LNCaP clone FGC (cell line): ENCODE measurements at regions not wholly inside any gene's neighbourhood (a gene's known extent, or its start where the extent isn't known, plus 50 kb on each side); places are given as distances from the start of the nearest gene placed in this dataset.

Source experiments
- DNase-seq: peaks from one replicate; pipeline ENCODE4 v3.0.0-alpha.2; 2011; ENCODE audit warnings: low read depth
- H3K4me3 ChIP-seq: 2 replicates; pipeline ENCODE4 v1.5.1; 2011; ENCODE audit warnings: mild to moderate bottlenecking, low read depth, low read length, control low read depth
- TF ChIP-seq, protein P1 (sequence below): IDR thresholded peaks from 2 replicates; pipeline ENCODE4 v1.5.1; 2012; ENCODE audit warnings: mild to moderate bottlenecking; ENCODE audit not compliant: control insufficient read depth, insufficient read depth; ENCODE audit errors: extremely low read depth

DNA sequence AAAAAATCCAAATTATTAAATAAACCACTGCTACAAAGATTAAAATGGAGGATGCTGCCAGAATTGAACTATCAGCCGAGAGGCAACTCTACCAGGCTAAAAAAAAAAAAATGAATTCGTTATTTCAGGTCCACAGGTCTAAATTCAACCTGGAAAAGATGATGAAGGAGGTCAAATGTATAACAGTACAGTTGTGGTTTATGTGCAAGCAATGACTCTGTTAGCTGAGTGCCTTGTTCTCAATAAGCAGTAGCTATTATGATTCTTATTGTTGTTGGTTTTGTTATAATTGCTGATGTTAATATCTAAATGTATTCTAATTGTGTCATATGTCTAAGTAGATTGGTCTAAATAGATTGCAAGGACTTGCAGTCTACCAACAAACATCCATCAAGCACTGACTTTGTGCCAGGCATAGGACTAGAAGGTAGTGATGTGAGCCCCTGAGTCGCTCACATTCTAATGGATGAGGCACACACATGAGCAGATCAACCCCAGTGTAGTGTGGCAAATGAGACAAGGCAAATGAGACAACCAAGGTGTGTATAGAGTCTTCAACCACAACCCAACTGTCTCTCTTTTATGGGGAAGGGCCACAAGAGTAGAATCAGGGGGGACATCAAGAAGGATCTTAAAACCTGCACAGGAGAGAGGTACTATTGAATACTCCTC, 77.0 kb upstream of the PLEKHG7 start:
- no peak overlapping the region for H3K4me3 ChIP-seq
- TF ChIP-seq, protein P1, sequence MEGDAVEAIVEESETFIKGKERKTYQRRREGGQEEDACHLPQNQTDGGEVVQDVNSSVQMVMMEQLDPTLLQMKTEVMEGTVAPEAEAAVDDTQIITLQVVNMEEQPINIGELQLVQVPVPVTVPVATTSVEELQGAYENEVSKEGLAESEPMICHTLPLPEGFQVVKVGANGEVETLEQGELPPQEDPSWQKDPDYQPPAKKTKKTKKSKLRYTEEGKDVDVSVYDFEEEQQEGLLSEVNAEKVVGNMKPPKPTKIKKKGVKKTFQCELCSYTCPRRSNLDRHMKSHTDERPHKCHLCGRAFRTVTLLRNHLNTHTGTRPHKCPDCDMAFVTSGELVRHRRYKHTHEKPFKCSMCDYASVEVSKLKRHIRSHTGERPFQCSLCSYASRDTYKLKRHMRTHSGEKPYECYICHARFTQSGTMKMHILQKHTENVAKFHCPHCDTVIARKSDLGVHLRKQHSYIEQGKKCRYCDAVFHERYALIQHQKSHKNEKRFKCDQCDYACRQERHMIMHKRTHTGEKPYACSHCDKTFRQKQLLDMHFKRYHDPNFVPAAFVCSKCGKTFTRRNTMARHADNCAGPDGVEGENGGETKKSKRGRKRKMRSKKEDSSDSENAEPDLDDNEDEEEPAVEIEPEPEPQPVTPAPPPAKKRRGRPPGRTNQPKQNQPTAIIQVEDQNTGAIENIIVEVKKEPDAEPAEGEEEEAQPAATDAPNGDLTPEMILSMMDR = no peak
- no peak for DNase-seq

GRCh38 chr12:92624236-92624635, 78.6 kb upstream of the PLEKHG7 start:
- TF ChIP-seq, protein P1 = no peak
- DNase-seq = no peak
- no peak overlapping the region for H3K4me3 ChIP-seq

- no peak for DNase-seq
- TF ChIP-seq, protein P1 = no peak
- no peak overlapping the region for H3K4me3 ChIP-seq
These were observed 79.4 kb upstream of the PLEKHG7 start for GRCh38 chr12:92623386-92623785.

GRCh38 chr12:92621833-92622232, 81.0 kb upstream of the PLEKHG7 start:
- DNase-seq = no peak
- H3K4me3 ChIP-seq = no peak overlapping the region
- TF ChIP-seq, protein P1 = no peak

DNA sequence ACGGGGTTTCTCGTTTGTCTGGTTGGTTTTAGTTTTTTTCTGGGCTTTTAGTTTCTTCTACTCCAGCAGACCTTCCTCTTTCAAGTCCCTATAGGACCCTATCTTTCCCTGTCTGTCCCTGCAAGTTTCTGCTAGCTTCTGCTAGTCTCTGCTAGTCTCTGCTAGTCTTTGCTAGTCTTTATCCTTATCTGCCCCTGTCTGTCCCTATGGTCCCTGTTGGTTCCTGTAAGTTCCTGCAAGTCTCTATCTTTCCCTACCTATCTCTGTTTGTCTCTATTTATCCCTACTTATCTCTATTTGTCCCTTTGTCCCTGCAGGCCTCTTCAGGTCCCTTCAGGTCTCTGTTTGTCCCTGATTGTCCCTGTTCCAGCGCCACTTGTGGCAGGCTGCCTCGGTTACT, 81.5 kb upstream of the PLEKHG7 start:
- DNase-seq = no peak
- TF ChIP-seq, protein P1 = no peak

DNA sequence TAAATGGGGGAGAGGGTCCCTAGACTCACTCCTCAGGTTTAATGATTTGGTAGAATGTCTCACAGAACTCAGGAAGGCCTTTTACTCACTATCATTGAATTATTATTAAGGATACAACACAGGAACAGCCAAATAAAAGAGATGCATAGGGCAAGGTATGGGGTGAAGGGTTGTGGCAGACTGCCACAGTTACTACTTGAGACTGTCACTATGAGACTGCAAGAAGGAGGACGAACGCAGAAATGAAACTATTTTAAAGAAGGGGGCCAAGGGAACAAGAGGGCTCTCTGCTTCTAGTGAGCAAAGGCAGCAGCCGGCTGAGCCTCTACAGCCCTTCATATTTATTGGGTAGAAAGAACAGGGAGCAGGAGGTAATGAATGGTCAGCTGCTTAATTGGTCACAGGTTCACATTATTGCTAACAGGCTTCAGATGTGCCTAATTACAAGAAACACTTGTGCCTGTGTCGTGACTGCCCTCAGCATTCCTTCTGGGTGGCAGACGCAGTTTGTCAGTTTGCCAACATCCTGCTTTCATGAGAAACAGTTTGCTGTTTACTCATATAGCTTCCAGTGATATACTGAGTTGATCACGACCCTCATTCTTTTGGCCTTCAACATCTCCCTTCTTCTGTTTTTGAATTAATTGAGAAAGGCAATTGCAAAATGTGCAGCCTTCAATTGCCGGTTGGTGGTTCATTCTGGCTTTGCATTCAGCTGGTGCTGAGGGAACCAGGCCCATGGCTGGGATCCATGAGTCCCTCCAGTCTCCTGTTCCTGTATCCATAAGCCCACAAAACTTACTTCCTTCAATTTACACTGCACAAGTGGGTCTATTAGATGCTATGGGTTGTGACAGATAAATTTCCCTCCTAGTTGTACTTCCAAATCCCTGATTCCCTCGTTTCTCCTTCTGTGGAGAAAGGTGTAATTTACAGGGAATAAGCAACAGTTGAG, 82.8 kb upstream of the PLEKHG7 start:
- H3K4me3 ChIP-seq = no peak overlapping the region
- TF ChIP-seq, protein P1 = no peak
- DNase-seq = no peak

More for the DNA sequence above, 81.5 kb upstream of the PLEKHG7 start:
- no peak overlapping the region for H3K4me3 ChIP-seq

GRCh38 chr12:92619026-92619425, 83.8 kb upstream of the PLEKHG7 start:
- H3K4me3 ChIP-seq = no peak overlapping the region
- TF ChIP-seq, protein P1 = no peak
- no peak for DNase-seq
